ENCODE measurements at regions not wholly inside any gene's neighbourhood (a gene's known extent, or its start where the extent isn't known, plus 50 kb on each side); places are given as distances from the start of the nearest gene placed in this dataset.
"Not testable (repeated sequence)": the region's sequence is repeated elsewhere in the genome, so short reads cannot be mapped to it uniquely, and the experiment has no call there.

- no peak for DNase-seq
Observed at GRCh38 chr13:37475151-37475550, 123.4 kb downstream of the POSTN start.

- no peak for DNase-seq
Observed at GRCh38 chr13:37473035-37473434, 125.5 kb downstream of the POSTN start.

DNA sequence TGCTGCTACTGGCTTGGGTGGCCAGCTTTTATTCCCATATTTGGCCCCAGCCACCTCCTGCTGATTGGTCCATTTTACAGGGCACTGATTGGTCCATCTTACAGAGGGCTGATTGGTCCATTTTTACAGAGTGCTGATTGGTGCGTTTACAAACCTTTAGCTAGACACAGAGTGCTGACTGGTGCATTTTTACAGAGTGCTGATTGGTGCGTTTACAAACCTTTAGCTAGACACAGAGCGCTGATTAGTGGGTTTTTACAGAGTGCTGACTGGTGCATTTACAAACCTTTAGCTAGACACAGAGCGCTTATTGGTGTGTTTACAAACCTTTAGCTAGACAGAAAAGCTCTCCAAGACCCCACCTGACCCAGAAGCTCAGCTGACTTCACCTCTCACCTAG is 126.3 kb downstream of the POSTN start:
- DNase-seq, result not testable (repeated sequence)

- DNase-seq, result no peak
Observed at GRCh38 chr13:37460166-37460565, 138.4 kb downstream of the POSTN start.

GRCh38 chr13:37457612-37458011 is 141.0 kb downstream of the POSTN start:
- DNase-seq, result no peak

- DNase-seq, result no peak
Observed at GRCh38 chr13:37456506-37456905, 142.1 kb downstream of the POSTN start.

DNA sequence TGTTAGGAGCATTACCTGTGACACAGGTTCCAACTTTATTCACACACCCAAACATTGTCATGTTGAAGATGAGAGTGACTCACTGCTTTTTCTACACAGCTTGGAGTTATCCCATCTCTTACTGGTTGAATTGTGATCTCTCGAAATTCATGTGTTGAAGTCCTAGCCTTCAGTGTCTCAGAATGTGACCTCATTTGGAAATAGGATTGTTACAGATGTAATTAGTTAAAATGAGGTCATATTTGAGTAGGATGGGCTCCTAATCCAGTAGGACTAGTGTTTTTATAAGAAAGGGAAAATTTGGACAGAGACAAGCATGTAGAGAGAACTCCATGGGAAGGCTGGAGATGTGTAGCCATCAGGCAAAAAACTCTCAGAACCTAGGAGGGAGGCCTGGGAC is 142.5 kb downstream of the POSTN start:
- no peak for DNase-seq

- DNase-seq, result no peak
Observed at GRCh38 chr13:37453246-37453645, 145.3 kb downstream of the POSTN start.

- DNase-seq, result no peak
Observed at GRCh38 chr13:37450276-37450675, 148.3 kb downstream of the POSTN start.

- DNase-seq, result no peak
Observed at GRCh38 chr13:37448153-37448552, 150.4 kb downstream of the POSTN start.

GRCh38 chr13:37446503-37446902 is 152.1 kb downstream of the POSTN start:
- no peak for DNase-seq

DNA sequence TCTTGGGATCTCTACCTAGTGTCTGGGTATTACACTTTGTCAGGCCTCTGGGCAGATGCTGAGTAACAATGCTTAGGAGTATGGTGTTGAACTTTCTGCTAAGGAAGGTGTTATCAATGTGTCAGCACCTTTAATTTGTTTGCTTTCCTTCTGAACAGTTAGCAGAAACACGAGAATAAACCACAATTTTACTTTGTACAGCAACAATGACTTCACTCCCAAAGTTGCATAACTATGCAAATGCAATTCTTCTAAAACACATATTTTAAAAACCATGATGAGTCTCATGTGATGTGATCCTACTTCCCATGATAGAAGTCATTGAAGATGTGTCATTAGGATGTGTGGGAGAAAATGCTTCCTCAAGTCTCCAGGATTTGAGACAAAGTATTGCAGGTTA is 155.0 kb downstream of the POSTN start:
- no peak for DNase-seq

GRCh38 chr13:37442996-37443395 is 155.6 kb downstream of the POSTN start:
- DNase-seq, result no peak

GRCh38 chr13:37435881-37436280 is 162.7 kb downstream of the POSTN start:
- DNase-seq, result no peak

- DNase-seq, result no peak
Observed at GRCh38 chr13:37433086-37433485, 165.5 kb downstream of the POSTN start.

DNA sequence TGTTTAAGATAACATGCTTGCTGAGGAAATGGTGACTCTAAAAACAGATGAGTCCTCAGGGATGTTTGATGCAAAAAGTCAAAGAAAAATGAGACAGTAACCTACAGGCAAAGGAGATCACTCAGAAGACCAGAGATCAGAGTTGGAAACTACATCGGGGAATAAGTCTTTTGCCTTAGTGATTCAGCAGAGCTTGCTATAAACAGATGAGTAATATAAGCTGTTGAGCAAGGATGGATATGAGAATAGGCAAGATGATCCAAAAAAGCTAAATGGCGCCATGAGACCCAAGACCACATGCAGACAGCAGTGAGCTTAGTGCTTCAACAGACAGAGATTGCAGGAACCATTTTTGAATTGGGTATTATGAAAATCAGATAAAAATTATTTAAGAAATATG is 168.6 kb downstream of the POSTN start:
- no peak for DNase-seq

DNA sequence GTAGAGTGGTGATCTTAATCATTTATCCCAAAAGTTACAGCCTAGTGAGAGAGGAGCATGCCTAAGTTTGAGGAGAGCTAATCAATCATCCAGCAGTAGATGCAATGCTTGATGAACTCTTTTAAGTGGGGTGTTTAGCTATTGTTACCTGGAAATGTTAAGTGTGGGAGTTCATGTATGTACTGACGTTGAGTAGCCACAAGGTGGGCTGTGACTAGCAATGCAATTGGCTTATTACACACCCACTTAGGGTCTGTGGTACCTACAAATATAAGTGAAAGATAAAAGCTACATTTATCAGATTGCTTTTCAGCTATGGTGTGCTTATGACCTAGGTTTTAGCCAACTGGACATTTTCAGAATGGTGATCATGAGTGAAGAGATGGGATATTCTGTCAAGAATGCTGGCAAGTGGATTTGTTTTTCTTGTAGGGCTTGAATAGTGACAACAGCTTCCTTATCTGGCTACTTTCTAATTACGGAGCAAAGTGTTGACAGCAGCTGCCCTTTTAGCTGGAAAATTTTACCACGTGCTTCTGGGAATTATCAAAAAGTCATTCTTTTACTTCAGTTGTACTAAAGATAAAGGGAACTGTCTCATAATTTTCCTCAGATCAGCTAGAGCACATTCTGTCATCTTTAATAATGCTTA is 170.6 kb downstream of the POSTN start:
- no peak for DNase-seq

- DNase-seq, result no peak
Observed at GRCh38 chr13:37418490-37418889, 180.1 kb downstream of the POSTN start.

- DNase-seq, result no peak
Observed at GRCh38 chr13:37417060-37417441, 181.5 kb downstream of the POSTN start.

GRCh38 chr13:37416291-37417059 is 182.1 kb downstream of the POSTN start:
- DNase-seq, result no peak

GRCh38 chr13:37413161-37413560 is 185.4 kb downstream of the POSTN start:
- no peak for DNase-seq

- no peak for DNase-seq
Observed at GRCh38 chr13:37412241-37412921, 186.2 kb downstream of the POSTN start.

GRCh38 chr13:37410316-37410715 is 188.3 kb downstream of the POSTN start:
- DNase-seq, result no peak

Measured in anterior cingulate cortex (tissue), 58 donors.